ENCODE measurements at regions not wholly inside any gene's neighbourhood (a gene's known extent, or its start where the extent isn't known, plus 50 kb on each side); places are given as distances from the start of the nearest gene placed in this dataset.

GRCh38 chr12:78732481-78732880, 132.1 kb upstream of the SYT1 start:
- TF ChIP-seq POLR2A (IDR thresholded peaks at IDR 0.05), result no peak
- TF ChIP-seq CTCF (IDR thresholded peaks at IDR 0.05), result no peak
